22Rv1 (cell line): ENCODE measurements at regions not wholly inside any gene's neighbourhood (a gene's known extent, or its start where the extent isn't known, plus 50 kb on each side); places are given as distances from the start of the nearest gene placed in this dataset.

ENCODE experiments used
- ZFX ChIP-seq: fragments of 450-650 bp; IDR thresholded peaks from 2 replicates; pipeline ENCODE4 v1.6.1; 2017; ENCODE audit warnings: antibody characterized with exemption, borderline replicate concordance
- TF ChIP-seq, protein P1 (sequence below): fragments of 450-650 bp; IDR thresholded peaks from 2 replicates; pipeline ENCODE4 v1.5.1; 2017; ENCODE audit warnings: mild to moderate bottlenecking

GRCh38 chr6:168967281-168967925 is 286.2 kb downstream of the THBS2 start:
- TF ChIP-seq, protein P1, sequence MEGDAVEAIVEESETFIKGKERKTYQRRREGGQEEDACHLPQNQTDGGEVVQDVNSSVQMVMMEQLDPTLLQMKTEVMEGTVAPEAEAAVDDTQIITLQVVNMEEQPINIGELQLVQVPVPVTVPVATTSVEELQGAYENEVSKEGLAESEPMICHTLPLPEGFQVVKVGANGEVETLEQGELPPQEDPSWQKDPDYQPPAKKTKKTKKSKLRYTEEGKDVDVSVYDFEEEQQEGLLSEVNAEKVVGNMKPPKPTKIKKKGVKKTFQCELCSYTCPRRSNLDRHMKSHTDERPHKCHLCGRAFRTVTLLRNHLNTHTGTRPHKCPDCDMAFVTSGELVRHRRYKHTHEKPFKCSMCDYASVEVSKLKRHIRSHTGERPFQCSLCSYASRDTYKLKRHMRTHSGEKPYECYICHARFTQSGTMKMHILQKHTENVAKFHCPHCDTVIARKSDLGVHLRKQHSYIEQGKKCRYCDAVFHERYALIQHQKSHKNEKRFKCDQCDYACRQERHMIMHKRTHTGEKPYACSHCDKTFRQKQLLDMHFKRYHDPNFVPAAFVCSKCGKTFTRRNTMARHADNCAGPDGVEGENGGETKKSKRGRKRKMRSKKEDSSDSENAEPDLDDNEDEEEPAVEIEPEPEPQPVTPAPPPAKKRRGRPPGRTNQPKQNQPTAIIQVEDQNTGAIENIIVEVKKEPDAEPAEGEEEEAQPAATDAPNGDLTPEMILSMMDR = no peak
- TF ChIP-seq ZFX = no peak
